Endodermal cell (in vitro differentiated cells): ENCODE measurements at regions not wholly inside any gene's neighbourhood (a gene's known extent, or its start where the extent isn't known, plus 50 kb on each side); places are given as distances from the start of the nearest gene placed in this dataset.

Experiments
- DNase-seq: peaks from one replicate; pipeline ENCODE4 v3.0.0-alpha.2; 2017
- H3K27ac ChIP-seq: 2 replicates; pipeline ENCODE4 v1.5.1; 2013; ENCODE audit warnings: mild to moderate bottlenecking, low read depth, low read length, moderate library complexity
- H3K27me3 ChIP-seq: 2 replicates; pipeline ENCODE4 v1.6.1; 2013; ENCODE audit warnings: mild to moderate bottlenecking, low read length, moderate library complexity; ENCODE audit not compliant: insufficient read depth, control insufficient read depth, poor library complexity, severe bottlenecking
- H3K36me3 ChIP-seq: 2 replicates; pipeline ENCODE4 v1.7.0; 2013; ENCODE audit warnings: mild to moderate bottlenecking, low read length, moderate library complexity; ENCODE audit not compliant: control insufficient read depth, insufficient read depth
- H3K4me1 ChIP-seq: one replicate; pipeline ENCODE4 v1.7.0; 2013; ENCODE audit warnings: low read length; ENCODE audit not compliant: control insufficient read depth, insufficient read depth
- H3K4me3 ChIP-seq: 2 replicates; pipeline ENCODE4 v1.5.1; 2013; ENCODE audit warnings: mild to moderate bottlenecking, low read length, moderate library complexity
- H3K9ac ChIP-seq: 2 replicates; pipeline ENCODE4 v1.6.1; 2013; ENCODE audit warnings: mild to moderate bottlenecking, low read length, moderate library complexity; ENCODE audit not compliant: poor library complexity, severe bottlenecking; ENCODE audit errors: extremely low read depth
- H3K9me3 ChIP-seq: 2 replicates; pipeline ENCODE4 v1.6.1; 2013; ENCODE audit warnings: mild to moderate bottlenecking, low read length, moderate library complexity; ENCODE audit not compliant: control insufficient read depth
- H3K27ac Mint-ChIP-seq: 2 replicates; pipeline ENCODE4 v1.8.0; 2020; ENCODE audit warnings: mixed read lengths
- H3K27me3 Mint-ChIP-seq: 2 replicates; pipeline ENCODE4 v1.8.0; 2021; ENCODE audit warnings: mild to moderate bottlenecking, mixed read lengths; ENCODE audit not compliant: insufficient read depth
- H3K36me3 Mint-ChIP-seq: 2 replicates; pipeline ENCODE4 v1.8.0; 2020; ENCODE audit warnings: low read depth, mixed read lengths
- H3K4me1 Mint-ChIP-seq: 2 replicates; pipeline ENCODE4 v1.8.0; 2020; ENCODE audit warnings: mixed read lengths
- H3K4me3 Mint-ChIP-seq: 2 replicates; pipeline ENCODE4 v1.8.0; 2020; ENCODE audit warnings: mild to moderate bottlenecking, moderate library complexity, mixed read lengths
- H3K9me3 Mint-ChIP-seq: 2 replicates; pipeline ENCODE4 v1.8.0; 2020; ENCODE audit warnings: mild to moderate bottlenecking, mixed read lengths
- WGBS, 2 experiments: methylation state at CpG; one replicate each; pipeline versions ENCODE4 v1.1.5 to v1.1.7; 2013; ENCODE audit warnings: missing lambda C conversion rate in 2 of 2, mixed read lengths in 1 of 2; ENCODE audit not compliant: insufficient coverage in 1 of 2, insufficient read length in 1 of 2; 5-methylcytosine and 5-hydroxymethylcytosine counted together
- TF ChIP-seq, protein P1 (sequence below): fragments of 200-600 bp; sonication (generic); conservative IDR thresholded peaks from 2 replicates; pipeline ENCODE4 v1.5.0; 2021; ENCODE audit warnings: antibody characterized with exemption, mild to moderate bottlenecking

DNA sequence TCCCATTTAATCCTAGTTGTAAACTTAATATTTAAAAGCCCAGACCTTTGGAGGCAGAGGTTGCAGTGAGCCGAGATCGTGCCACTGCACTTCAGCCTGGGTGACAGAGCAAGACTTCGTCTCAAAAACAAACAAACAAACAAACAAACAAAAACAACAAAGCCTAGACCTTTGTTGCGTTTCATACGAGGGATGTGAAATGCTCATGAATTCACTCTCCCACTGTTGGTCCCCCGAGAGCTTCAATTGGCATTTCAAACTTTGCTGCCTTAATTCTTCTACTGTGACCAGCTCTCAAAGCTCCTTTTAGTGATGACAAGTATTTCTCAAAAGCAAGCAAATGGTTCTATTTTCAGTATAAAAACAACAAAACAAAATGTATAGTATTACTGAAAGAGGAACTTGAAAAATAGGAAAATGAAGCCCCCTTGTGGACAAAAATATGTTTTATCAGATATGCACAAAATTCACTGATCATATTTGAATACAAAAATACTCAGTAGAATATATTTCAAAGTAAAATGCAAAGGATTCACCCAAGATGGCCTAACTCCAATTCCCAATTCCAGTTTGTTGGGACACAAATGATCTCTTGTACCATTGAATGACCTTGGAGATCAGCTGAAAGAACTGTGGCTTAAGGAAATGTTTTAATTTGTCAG is 140.4 kb downstream of the ESM1 start:
- Mint-ChIP-seq H3K9me3 (no peaks in the 10 kb centered on the region), H3K36me3 (no peaks in the 10 kb centered on the region), H3K4me1 (peaks cover 17% of the 10 kb centered on the region), H3K27me3 (no peaks in the 10 kb centered on the region), H3K27ac (no peak overlapping the region), H3K4me3 (no peak overlapping the region)
- no peak overlapping the region for H3K9ac ChIP-seq
- no peak for DNase-seq
- no peaks in the 10 kb centered on the region for H3K9me3 ChIP-seq
- H3K27me3 ChIP-seq: no peaks in the 10 kb centered on the region
- WGBS, 2 experiments: 75 to 82% methylated on average over 3 to 6 of the region's 6 CpGs
- no peaks in the 10 kb centered on the region for H3K36me3 ChIP-seq
- H3K27ac ChIP-seq: no peak overlapping the region
- no peak overlapping the region for H3K4me3 ChIP-seq
- H3K4me1 ChIP-seq: peaks cover 6% of the 10 kb centered on the region
- TF ChIP-seq, protein P1, sequence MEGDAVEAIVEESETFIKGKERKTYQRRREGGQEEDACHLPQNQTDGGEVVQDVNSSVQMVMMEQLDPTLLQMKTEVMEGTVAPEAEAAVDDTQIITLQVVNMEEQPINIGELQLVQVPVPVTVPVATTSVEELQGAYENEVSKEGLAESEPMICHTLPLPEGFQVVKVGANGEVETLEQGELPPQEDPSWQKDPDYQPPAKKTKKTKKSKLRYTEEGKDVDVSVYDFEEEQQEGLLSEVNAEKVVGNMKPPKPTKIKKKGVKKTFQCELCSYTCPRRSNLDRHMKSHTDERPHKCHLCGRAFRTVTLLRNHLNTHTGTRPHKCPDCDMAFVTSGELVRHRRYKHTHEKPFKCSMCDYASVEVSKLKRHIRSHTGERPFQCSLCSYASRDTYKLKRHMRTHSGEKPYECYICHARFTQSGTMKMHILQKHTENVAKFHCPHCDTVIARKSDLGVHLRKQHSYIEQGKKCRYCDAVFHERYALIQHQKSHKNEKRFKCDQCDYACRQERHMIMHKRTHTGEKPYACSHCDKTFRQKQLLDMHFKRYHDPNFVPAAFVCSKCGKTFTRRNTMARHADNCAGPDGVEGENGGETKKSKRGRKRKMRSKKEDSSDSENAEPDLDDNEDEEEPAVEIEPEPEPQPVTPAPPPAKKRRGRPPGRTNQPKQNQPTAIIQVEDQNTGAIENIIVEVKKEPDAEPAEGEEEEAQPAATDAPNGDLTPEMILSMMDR: peak; percentile 83

DNA sequence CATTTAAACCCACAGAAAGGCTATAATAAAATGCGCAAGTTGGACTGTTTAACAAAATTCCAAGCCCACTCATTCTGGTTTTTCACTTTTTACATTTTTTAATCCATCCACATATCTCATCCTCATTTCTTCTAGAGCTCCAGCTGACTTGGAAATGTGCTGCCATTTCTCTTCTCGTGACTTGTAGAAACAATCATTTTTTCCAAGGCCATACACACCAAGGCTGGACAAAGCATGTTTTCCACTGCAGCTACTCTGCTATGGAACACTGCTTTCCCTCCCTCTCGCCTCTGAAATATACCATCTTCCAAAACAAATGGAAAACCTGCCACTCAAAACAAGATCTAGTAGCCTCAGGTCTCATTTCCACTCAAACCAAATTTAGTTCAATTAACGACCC is 141.1 kb downstream of the ESM1 start:
- H3K9ac ChIP-seq: no peak overlapping the region
- peaks cover 6% of the 10 kb centered on the region for H3K4me1 ChIP-seq
- H3K27ac ChIP-seq: no peak overlapping the region
- no peaks in the 10 kb centered on the region for H3K9me3 ChIP-seq
- no peak overlapping the region for H3K4me3 ChIP-seq
- no peaks in the 10 kb centered on the region for H3K27me3 ChIP-seq
- 85 to 93% methylated on average over 2 to 4 of the region's 4 CpGs for WGBS, 2 experiments
- Mint-ChIP-seq H3K4me3 (no peak overlapping the region), H3K4me1 (peaks cover 17% of the 10 kb centered on the region), H3K27ac (no peak overlapping the region), H3K9me3 (no peaks in the 10 kb centered on the region), H3K27me3 (no peaks in the 10 kb centered on the region), H3K36me3 (no peaks in the 10 kb centered on the region)
- DNase-seq: no peak
- H3K36me3 ChIP-seq: no peaks in the 10 kb centered on the region
- TF ChIP-seq, protein P1: no peak

- Mint-ChIP-seq H3K9me3 (no peaks in the 10 kb centered on the region), H3K4me3 (no peak overlapping the region), H3K4me1 (peaks cover 22% of the 10 kb centered on the region), H3K27me3 (no peaks in the 10 kb centered on the region), H3K36me3 (no peaks in the 10 kb centered on the region), H3K27ac (no peak overlapping the region)
- WGBS, 2 experiments: 84% methylated on average over 1 of the region's 1 CpG; no CpG with 5 or more reads in 1 of the 2 experiments
- Histone ChIP-seq H3K9me3 (no peaks in the 10 kb centered on the region), H3K4me1 (peaks cover 6% of the 10 kb centered on the region), H3K9ac (no peak overlapping the region), H3K27ac (no peak overlapping the region), H3K36me3 (no peaks in the 10 kb centered on the region), H3K27me3 (no peaks in the 10 kb centered on the region), H3K4me3 (no peak overlapping the region)
- TF ChIP-seq, protein P1: no peak
- no peak for DNase-seq
Observed at GRCh38 chr5:54841481-54841880, 143.9 kb downstream of the ESM1 start.
